Gastrocnemius medialis (tissue), 4 donors: ENCODE measurements at regions not wholly inside any gene's neighbourhood (a gene's known extent, or its start where the extent isn't known, plus 50 kb on each side); places are given as distances from the start of the nearest gene placed in this dataset.

Experiments used
- ATAC-seq, 2 donors: fragments of 150-250 bp; one replicate each; pipeline ENCODE4 v1.9.1; 2016
- DNase-seq, 2 donors: peaks; one replicate each; pipeline ENCODE4 v3.0.0-alpha.2; 2019
- H3K27ac ChIP-seq, 4 donors: fragments of 200-600 bp; sonication (generic); 1 replicate in 1 of 4; 2 replicates in 3 of 4; pipeline ENCODE4 v1.5.1; 2016 to 2018; ENCODE audit warnings: mild to moderate bottlenecking in 2 of 4, moderate library complexity in 1 of 4
- H3K27me3 ChIP-seq, 3 donors: fragments of 200-600 bp; sonication (generic) in 2 of 3; 1 replicate in 1 of 3; 2 replicates in 2 of 3; pipeline versions ENCODE4 v1.5.1 to v1.6.0; 2016 to 2019; ENCODE audit warnings: mild to moderate bottlenecking in 1 of 3, moderate library complexity in 1 of 3
- H3K36me3 ChIP-seq, 2 donors: fragments of 200-600 bp; sonication (generic) in 1 of 2; one replicate each; pipeline ENCODE4 v1.5.1; 2017 to 2018
- H3K4me1 ChIP-seq, 2 donors: fragments of 200-600 bp; sonication (generic) in 1 of 2; one replicate each; pipeline ENCODE4 v1.5.1; 2016 to 2017; ENCODE audit warnings: mild to moderate bottlenecking in 2 of 2
- H3K4me3 ChIP-seq, 4 donors: fragments of 200-600 bp; sonication (generic) in 3 of 4; 1 replicate in 1 of 4; 2 replicates in 3 of 4; pipeline ENCODE4 v1.5.1; 2016 to 2019; ENCODE audit warnings: mild to moderate bottlenecking in 2 of 4
- H3K9me3 ChIP-seq, 3 donors: fragments of 200-600 bp; sonication (generic) in 2 of 3; 1 replicate in 1 of 3; 2 replicates in 2 of 3; pipeline ENCODE4 v1.5.1; 2016 to 2019
- CTCF ChIP-seq, 5 experiments: fragments of 450-650 bp in 3 of 5; fragments of 200-600 bp in 2 of 5; sonication (generic) in 2 of 5; IDR thresholded peaks in 4 of 5; conservative IDR thresholded peaks in 1 of 5; 1 replicate in 4 of 5; 2 replicates in 1 of 5; pipeline ENCODE4 v1.5.1; 2016 to 2019; ENCODE audit warnings: antibody characterized with exemption in 5 of 5, mild to moderate bottlenecking in 3 of 5, moderate library complexity in 3 of 5
- POLR2A ChIP-seq, 2 donors: fragments of 450-650 bp; IDR thresholded peaks; one replicate each; pipeline ENCODE4 v1.6.1; 2017; ENCODE audit warnings: antibody characterized with exemption in 2 of 2, mild to moderate bottlenecking in 2 of 2, moderate library complexity in 2 of 2
- in situ Hi-C, 4 donors: fragments of 200-750 bp; cut with MboI; loops; one replicate each; pipeline versions ENCODE4 v1.15.0 to v1.8.0; 2017; ENCODE audit warnings: low sequenced_read_pairs in 4 of 4
- intact Hi-C: fragments of 100-400 bp; cut with DNase I; formaldehyde crosslinking; loops from one replicate; pipeline ENCODE4 v1.15.1; 2023; ENCODE audit warnings: low total_unique reads

- in situ Hi-C loops: no loop called here
- intact Hi-C loops: loop anchor here (2.0 kb wide), 1 partner anchor 32 kb away; no protein-coding TSS in a partner anchor
- peak overlapping the region; percentile 56 to 66 (median 58) for H3K27ac ChIP-seq
- H3K9me3 ChIP-seq: no peaks in the 10 kb centered on the region
- no peaks in the 10 kb centered on the region for H3K36me3 ChIP-seq
- TF ChIP-seq POLR2A (IDR thresholded peaks at IDR 0.05): no peak
- TF ChIP-seq CTCF (IDR thresholded peaks at IDR 0.05 in 4 of 5, conservative IDR thresholded peaks at IDR 0.05 in 1 of 5): no peak
- peak overlapping the region in 2 of 4 donors; percentile 1 to 28 for H3K4me3 ChIP-seq
- H3K27me3 ChIP-seq: no peaks in the 10 kb centered on the region
- peak; percentile 72 to 88 for ATAC-seq
- H3K4me1 ChIP-seq: peaks cover 0 to 4% of the 10 kb centered on the region in 2 donors
- peak; percentile 64 to 81 for DNase-seq
These were observed 118.3 kb downstream of the TM2D1 start for GRCh38 chr1:61606448-61607312.

DNA sequence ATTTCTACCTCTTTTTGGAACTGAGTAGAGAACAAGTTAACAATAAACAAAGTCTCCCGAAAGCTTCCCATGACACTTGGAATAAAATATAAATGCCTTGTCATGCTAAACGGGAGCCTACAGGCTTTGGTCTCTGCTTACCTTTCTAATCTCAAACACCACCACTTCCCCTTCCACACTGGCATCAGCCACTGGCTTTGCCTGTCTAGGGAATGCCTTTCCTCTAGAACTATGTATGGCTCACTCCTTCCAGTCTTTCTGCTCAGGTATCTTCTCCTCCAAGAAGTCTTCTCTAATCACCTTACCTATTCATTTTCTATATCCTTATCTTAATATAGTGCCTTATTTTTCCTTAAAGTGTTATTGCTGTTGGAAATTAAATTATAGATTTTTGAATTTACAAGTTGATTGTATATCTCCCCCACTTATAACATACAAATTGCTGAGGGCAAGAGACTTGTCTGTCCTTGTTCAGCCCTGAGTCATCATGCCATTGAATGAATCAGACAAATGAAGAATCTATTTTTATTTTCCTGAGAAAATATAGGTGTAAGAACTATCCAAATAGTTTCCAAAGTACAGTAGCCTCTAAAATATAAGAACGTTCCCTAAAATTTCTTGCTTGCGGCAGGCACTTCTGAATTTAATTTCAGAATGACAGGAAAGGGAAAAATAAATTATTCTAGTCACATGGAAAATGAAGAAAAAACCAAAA, 119.2 kb downstream of the TM2D1 start:
- Histone ChIP-seq H3K4me3 (peak overlapping the region in 1 of 4 donors; percentile 28), H3K27me3 (no peaks in the 10 kb centered on the region), H3K27ac (peak overlapping the region; percentile 5 to 58 (median 32)), H3K9me3 (no peaks in the 10 kb centered on the region), H3K4me1 (peaks cover 0 to 4% of the 10 kb centered on the region in 2 donors), H3K36me3 (no peaks in the 10 kb centered on the region)
- in situ Hi-C loops (no loop called here), intact Hi-C loops (loop anchor here (2.0 kb wide), 1 partner anchor 33 kb away; no protein-coding TSS in a partner anchor)
- DNase-seq (no peak), ATAC-seq (no peak)
- no peak for TF ChIP-seq POLR2A (IDR thresholded peaks at IDR 0.05)
- no peak for TF ChIP-seq CTCF (IDR thresholded peaks at IDR 0.05 in 4 of 5, conservative IDR thresholded peaks at IDR 0.05 in 1 of 5)

DNA sequence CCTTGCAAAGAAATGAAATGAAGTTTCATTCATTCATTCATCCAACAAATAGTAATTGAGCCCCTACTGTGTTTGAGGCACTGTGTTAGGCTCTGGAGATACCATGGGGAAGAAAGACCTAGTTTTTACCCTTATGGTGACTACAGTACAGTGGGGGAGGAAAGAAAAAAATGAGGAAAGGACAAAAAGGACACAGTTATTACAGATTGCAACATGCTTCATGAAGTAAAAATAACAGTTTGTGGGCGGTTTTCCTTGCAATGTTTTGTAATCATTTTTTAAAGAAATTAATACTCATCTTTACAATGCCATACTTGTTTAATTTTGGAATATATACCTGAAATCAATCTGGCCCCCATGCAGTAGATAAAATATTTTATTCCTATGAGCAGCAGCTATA, 120.3 kb downstream of the TM2D1 start:
- Histone ChIP-seq H3K27me3 (no peaks in the 10 kb centered on the region), H3K4me1 (peaks cover 0 to 4% of the 10 kb centered on the region in 2 donors), H3K27ac (no peak overlapping the region), H3K4me3 (no peak overlapping the region), H3K9me3 (no peaks in the 10 kb centered on the region), H3K36me3 (no peaks in the 10 kb centered on the region)
- in situ Hi-C loops: no loop called here
- intact Hi-C loops: no loop called here
- DNase-seq (no peak), ATAC-seq (no peak)
- no peak for TF ChIP-seq POLR2A (IDR thresholded peaks at IDR 0.05)
- no peak for TF ChIP-seq CTCF (IDR thresholded peaks at IDR 0.05 in 4 of 5, conservative IDR thresholded peaks at IDR 0.05 in 1 of 5)

- no peak overlapping the region for H3K4me3 ChIP-seq
- H3K9me3 ChIP-seq: no peaks in the 10 kb centered on the region
- H3K27me3 ChIP-seq: no peaks in the 10 kb centered on the region
- intact Hi-C loops: no loop called here
- in situ Hi-C loops: no loop called here
- no peak overlapping the region for H3K27ac ChIP-seq
- TF ChIP-seq CTCF (IDR thresholded peaks at IDR 0.05 in 4 of 5, conservative IDR thresholded peaks at IDR 0.05 in 1 of 5) (no peak), POLR2A (IDR thresholded peaks at IDR 0.05) (no peak)
- no peak for DNase-seq
- H3K4me1 ChIP-seq: peaks cover 0 to 4% of the 10 kb centered on the region in 2 donors
- H3K36me3 ChIP-seq: no peaks in the 10 kb centered on the region
- no peak for ATAC-seq
These were observed 120.7 kb downstream of the TM2D1 start for GRCh38 chr1:61604261-61604660.
